ENCODE measurements at regions not wholly inside any gene's neighbourhood (a gene's known extent, or its start where the extent isn't known, plus 50 kb on each side); places are given as distances from the start of the nearest gene placed in this dataset.
"Not testable (repeated sequence)": the region's sequence is repeated elsewhere in the genome, so short reads cannot be mapped to it uniquely, and the experiment has no call there.

DNA sequence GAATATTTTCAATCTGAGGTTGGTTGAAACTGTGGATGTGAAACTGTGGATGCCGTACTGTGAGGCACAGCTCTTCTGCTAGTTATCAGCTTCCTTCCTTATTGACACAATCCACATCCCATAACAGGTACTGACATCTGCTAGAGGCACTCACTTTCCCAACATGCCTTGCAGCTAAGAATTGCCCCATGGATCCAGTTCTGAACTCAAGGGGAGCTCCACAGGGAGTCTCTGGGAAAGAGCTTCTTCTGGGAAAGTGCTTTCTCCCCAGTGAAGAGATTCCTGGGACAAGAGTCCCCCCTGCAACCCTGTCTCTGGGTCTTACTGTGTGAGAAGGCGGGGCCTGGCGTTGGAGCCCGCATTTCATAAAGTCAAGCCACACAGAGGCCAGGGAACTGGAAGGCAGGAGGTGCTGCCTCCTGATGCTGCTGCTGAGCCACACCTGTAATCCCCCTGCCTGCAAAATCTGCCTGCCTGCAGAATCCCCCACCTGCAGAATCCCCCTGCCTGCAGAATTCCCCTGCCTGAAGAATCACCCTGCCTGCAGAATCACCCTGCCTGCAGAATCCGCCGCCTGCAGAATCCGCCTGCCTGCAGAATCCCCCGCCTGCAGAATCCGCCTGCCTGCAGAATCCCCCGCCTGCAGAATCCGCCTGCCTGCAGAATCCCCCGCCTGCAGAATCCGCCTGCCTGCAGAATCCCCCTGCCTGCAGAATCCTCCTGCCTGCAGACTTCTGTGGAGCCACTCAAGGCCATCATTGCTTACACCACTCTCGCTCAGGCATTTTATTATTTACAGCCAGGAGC is 305.4 kb downstream of the FOXL1 start:
- no peak for DNase-seq (ENCODE audit: low read depth, low spot score)

- DNase-seq (ENCODE audit: low read depth, low spot score): no peak
These were observed 306.0 kb downstream of the FOXL1 start for GRCh38 chr16:86884390-86884650.

DNA sequence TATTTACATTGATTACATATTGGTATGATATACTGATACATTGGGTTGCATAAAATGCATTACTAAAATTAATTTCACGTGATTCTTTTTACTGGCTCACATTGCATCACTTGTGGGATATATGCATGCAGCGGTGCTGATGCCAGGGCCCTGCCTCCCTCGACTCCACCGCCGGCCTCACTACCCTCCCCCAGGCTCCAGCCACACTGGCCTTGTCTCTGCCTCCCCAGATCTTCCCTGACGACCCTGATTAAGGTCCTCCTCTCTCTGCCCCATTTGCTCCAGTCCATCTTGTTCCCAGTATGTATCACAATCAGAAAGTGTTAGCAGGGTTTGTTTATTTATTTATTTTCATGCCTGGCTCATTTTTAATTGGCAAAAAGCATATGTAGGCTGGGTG is 306.8 kb downstream of the FOXL1 start:
- no peak for DNase-seq (ENCODE audit: low read depth, low spot score)

- no peak for DNase-seq (ENCODE audit: low read depth, low spot score)
These were observed 308.3 kb downstream of the FOXL1 start for GRCh38 chr16:86886651-86887050.

DNA sequence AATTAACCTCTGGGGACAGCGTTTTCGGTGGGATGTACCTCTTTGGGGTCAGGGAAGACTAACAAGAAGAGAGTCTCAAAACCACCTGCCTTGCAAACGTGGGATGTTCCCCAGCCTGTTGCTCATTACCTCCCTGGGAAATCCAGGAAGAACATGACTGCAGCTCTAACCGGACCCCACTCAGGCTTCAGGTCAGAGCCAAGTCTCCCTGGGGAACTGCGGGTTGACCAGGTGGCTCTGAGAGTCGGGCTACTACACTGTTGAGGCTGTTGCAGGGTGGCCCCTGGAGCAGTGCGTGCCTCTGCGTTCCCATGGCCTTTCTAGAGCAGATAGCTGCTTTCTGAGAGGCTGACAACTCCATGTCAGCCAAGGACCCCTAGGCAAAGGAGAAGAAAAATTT is 309.1 kb downstream of the FOXL1 start:
- no peak for DNase-seq (ENCODE audit: low read depth, low spot score)

- no peak for DNase-seq (ENCODE audit: low read depth, low spot score)
These were observed 310.1 kb downstream of the FOXL1 start for GRCh38 chr16:86888231-86889053.

GRCh38 chr16:86889054-86889366 is 310.7 kb downstream of the FOXL1 start:
- not testable (repeated sequence) for DNase-seq (ENCODE audit: low read depth, low spot score)

DNA sequence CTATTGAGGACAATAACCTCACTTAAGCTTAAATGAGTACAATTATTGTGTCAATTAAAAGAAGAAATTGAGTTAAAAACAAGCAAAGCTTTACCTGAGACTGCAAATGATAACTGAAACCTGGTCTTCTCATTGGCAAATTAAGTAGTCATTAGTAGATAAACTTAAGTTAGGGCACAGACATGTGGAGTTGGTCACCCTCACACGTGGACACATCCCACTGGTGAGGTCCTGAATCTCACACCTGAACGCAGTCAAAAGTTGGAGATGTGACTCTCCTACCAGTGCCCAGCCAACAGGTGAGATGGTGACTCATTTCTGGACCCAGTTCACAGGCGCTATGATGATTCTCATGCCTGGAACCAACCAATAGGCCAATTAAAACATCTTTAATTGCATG is 311.6 kb downstream of the FOXL1 start:
- DNase-seq (ENCODE audit: low read depth, low spot score): no peak

- DNase-seq (ENCODE audit: low read depth, low spot score): no peak
These were observed 312.8 kb downstream of the FOXL1 start for GRCh38 chr16:86891121-86891520.

- no peak for DNase-seq (ENCODE audit: low read depth, low spot score)
These were observed 313.3 kb downstream of the FOXL1 start for GRCh38 chr16:86891631-86892030.

- no peak for DNase-seq (ENCODE audit: low read depth, low spot score)
These were observed 314.2 kb downstream of the FOXL1 start for GRCh38 chr16:86892509-86892908.

GRCh38 chr16:86893506-86893905 is 315.2 kb downstream of the FOXL1 start:
- no peak for DNase-seq (ENCODE audit: low read depth, low spot score)

- no peak for DNase-seq (ENCODE audit: low read depth, low spot score)
These were observed 315.7 kb downstream of the FOXL1 start for GRCh38 chr16:86894029-86894567.

DNA sequence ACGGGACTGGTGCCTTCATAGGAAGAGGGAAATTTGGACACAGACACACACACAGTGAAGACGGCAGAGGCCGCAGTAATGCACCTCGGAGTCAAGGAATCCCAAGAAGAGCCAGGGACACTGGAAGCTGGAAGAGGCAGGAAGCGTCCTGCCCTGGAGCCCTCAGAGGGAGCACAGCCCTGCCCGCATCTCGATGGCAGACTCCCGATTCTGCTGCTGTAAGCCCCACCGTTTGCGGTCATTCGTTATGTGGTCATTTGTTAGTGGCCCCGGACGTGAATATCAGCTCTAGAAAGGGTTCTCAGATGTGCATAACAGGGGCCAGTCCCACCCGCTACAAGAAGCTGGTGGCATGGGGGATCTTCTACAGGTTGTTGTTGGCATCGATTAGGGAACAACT is 316.6 kb downstream of the FOXL1 start:
- no peak for DNase-seq (ENCODE audit: low read depth, low spot score)

DNA sequence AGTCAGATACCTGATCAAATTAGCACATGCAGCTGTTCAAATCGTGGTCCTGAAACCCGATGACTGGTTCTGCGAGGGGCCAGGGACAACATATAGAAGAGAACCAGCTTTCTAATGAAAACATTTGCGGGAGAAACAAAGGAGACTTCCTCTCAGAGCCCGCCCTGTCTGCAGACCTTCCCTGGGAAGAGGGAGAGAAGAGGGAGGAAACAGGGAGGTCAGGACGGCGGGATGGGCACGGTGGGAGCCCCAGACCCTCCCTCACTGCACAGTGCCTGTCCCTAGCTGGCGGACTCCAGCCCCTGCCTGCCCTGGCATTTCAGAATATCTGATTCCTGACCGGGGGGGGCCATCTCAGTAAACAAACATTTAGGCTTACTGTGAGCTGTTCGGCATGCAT is 317.3 kb downstream of the FOXL1 start:
- DNase-seq (ENCODE audit: low read depth, low spot score): no peak

DNA sequence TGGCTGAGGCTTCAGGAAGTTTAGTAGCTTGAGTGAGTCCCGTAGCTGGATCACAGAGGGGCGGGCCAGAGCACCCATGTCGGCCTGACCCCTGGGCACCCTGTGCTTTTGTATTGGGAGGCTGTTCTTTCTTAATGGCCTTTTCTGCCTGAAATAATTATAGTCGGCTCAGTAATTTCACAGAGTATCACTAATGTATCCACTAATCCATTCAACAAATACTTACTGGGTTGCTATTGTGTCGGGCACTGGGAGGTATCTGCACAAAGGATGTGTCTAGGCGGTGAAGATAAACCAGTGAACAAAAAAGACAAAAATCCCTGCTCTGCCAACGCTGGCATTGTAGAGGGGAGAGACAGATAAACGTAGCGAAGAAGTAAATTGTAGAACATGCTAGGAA is 318.6 kb downstream of the FOXL1 start:
- DNase-seq (ENCODE audit: low read depth, low spot score): no peak

DNA sequence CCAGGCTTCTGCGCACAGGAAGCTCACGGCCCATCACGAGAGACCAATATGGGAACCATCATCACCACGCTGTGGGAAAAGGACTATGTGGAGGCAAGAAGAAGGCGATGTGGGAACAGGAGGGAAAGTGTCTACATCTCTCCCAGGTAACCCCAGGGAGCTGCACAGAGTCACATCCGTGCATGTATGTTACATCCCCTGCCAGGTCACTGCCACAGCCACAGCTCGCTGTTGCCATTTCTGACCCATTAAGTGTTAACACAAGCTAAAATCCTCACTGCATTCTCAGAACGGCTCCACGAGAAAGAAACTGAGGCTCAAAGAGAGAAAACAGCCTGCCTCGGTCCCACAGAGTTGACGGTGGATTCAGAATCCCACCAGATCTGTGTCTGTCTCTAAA is 319.1 kb downstream of the FOXL1 start:
- DNase-seq (ENCODE audit: low read depth, low spot score): no peak

GRCh38 chr16:86898386-86898785 is 320.0 kb downstream of the FOXL1 start:
- DNase-seq (ENCODE audit: low read depth, low spot score): no peak

- no peak for DNase-seq (ENCODE audit: low read depth, low spot score)
These were observed 320.8 kb downstream of the FOXL1 start for GRCh38 chr16:86899151-86899550.

DNA sequence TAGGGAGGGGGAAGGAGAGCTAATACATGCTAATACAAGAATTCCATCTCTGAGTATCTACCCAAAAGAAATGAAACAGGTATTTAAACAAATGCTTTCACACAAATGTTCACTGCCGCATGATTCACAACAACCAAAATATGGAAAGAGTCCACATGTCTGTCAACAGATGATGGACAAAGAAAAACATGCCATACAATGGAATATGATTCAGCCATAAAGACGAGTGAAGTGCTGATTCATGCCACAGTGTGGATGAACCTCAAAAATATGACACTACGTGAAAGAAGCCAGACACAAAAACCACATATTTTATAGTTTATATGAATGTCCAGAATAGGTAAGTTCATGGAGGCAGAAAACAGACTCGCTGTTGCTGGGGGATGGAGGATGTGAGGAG is 321.4 kb downstream of the FOXL1 start:
- no peak for DNase-seq (ENCODE audit: low read depth, low spot score)

GRCh38 chr16:86901483-86901882 is 323.1 kb downstream of the FOXL1 start:
- no peak for DNase-seq (ENCODE audit: low read depth, low spot score)

DNA sequence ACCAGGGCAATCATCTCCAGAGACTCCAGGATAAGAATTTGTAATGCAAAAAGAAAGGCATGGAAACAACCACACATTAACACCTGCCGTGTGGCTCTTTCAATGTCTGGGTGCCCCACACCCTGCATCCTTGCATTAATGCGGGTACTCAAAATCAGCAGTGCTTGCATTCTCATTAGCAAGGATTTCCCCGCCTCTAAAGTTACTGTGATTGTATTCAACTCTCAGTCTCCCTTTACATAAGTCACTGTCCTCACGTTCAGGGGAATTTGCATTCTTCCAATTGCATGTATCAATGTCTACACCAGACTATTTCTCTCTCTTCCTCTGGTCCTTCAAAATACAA is 324.3 kb downstream of the FOXL1 start:
- DNase-seq (ENCODE audit: low read depth, low spot score): no peak

GRCh38 chr16:86903068-86903467 is 324.7 kb downstream of the FOXL1 start:
- no peak for DNase-seq (ENCODE audit: low read depth, low spot score)
